Naive B cell (primary cell): ENCODE measurements at regions not wholly inside any gene's neighbourhood (a gene's known extent, or its start where the extent isn't known, plus 50 kb on each side); places are given as distances from the start of the nearest gene placed in this dataset.

Experiments
- ATAC-seq, 2 donors: fragments of 150-1000 bp; cut with Tn5 transposase; 2 replicates each; pipeline ENCODE4 v1.10.0; 2021; ENCODE audit warnings: low read depth in 2 of 2, mild to moderate bottlenecking in 2 of 2, moderate library complexity in 2 of 2
- DNase-seq: peaks from one replicate; pipeline ENCODE4 v3.0.0; 2022
- H3K27ac Mint-ChIP-seq, 6 donors: one replicate each; pipeline ENCODE4 v1.8.0; 2020 to 2022; ENCODE audit warnings: mild to moderate bottlenecking in 6 of 6, mixed read lengths in 6 of 6, moderate library complexity in 5 of 6, inconsistent platforms in 2 of 6
- H3K27me3 Mint-ChIP-seq, 3 donors: one replicate each; pipeline ENCODE4 v1.8.0; 2021 to 2022; ENCODE audit warnings: mixed read lengths in 3 of 3, mild to moderate bottlenecking in 1 of 3
- H3K36me3 Mint-ChIP-seq, 2 donors: one replicate each; pipeline ENCODE4 v1.8.0; 2020 to 2022; ENCODE audit warnings: mixed read lengths in 2 of 2, inconsistent platforms in 1 of 2, mild to moderate bottlenecking in 1 of 2
- H3K4me1 Mint-ChIP-seq, 3 donors: one replicate each; pipeline ENCODE4 v1.8.0; 2020 to 2022; ENCODE audit warnings: mixed read lengths in 3 of 3, inconsistent platforms in 1 of 3, mild to moderate bottlenecking in 1 of 3, moderate library complexity in 1 of 3
- H3K4me3 Mint-ChIP-seq, 8 donors: one replicate each; pipeline ENCODE4 v1.8.0; 2020 to 2022; ENCODE audit warnings: mild to moderate bottlenecking in 8 of 8, mixed read lengths in 8 of 8, moderate library complexity in 8 of 8, inconsistent platforms in 2 of 8
- H3K9me3 Mint-ChIP-seq, 7 donors: one replicate each; pipeline ENCODE4 v1.8.0; 2020 to 2022; ENCODE audit warnings: mixed read lengths in 7 of 7, mild to moderate bottlenecking in 5 of 7, inconsistent platforms in 2 of 7, moderate library complexity in 1 of 7

DNA sequence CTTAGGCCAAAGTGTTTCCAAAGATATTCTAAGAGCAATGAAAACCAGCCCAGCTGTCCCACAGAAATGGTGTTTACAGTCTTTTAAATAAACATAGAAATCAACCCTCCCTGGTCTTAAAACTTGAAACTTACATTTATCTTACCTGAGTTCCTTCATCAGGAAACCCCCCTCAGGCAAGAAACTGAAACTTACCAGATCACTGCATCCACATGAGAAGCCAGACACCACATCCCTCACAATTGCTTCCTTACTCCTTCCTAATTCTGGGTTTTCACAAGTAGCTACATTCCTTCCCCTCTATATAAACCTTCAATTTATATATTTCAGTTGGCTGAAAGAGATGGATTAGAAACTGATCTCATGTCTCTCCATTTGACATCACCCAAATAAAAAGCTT, 563.0 kb upstream of the CHRM3 start:
- Mint-ChIP-seq H3K27ac (no peak overlapping the region), H3K4me1 (no peaks in the 10 kb centered on the region), H3K9me3 (peaks cover 0 to 15% (median 7%) of the 10 kb centered on the region in 7 donors), H3K4me3 (no peak overlapping the region), H3K27me3 (no peaks in the 10 kb centered on the region), H3K36me3 (no peaks in the 10 kb centered on the region)
- no peak for DNase-seq
- ATAC-seq: no peak

DNA sequence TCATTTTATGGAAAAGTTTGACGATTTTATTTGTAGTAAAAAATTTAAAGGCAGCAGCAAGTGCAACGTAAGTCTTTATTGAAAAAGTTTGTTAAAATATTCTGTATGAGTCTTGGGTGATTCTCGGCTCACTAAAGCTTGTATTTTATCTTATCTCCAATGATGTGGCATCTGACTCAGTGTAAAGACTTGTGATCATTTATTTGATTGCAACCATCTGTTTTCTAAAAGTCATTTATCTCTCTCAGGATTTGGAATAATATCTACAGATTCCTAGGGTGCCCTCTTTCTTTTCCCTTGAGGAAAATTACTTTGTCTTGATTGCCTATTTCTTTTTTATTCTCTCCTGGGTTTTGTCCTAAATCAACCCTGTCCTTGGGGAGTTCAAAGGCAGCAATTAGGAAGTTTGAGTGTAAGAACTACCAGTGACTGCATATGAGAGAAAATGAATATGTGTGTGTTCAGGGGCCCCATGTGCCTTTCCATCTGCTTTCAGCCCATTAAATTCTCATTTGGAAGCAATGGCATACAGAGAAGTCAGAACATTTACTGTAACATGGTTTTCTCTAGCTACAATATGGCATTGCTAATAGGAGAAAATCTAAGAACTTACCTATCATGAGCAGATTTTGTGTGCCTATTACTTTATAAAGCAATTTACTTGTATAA, 575.0 kb upstream of the CHRM3 start:
- no peak for ATAC-seq
- H3K9me3 Mint-ChIP-seq: peaks cover 0 to 5% (median 4%) of the 10 kb centered on the region in 7 donors
- no peaks in the 10 kb centered on the region for H3K4me1 Mint-ChIP-seq
- H3K36me3 Mint-ChIP-seq: no peaks in the 10 kb centered on the region
- no peak overlapping the region for H3K4me3 Mint-ChIP-seq
- H3K27me3 Mint-ChIP-seq: no peaks in the 10 kb centered on the region
- no peak for DNase-seq
- no peak overlapping the region for H3K27ac Mint-ChIP-seq

DNA sequence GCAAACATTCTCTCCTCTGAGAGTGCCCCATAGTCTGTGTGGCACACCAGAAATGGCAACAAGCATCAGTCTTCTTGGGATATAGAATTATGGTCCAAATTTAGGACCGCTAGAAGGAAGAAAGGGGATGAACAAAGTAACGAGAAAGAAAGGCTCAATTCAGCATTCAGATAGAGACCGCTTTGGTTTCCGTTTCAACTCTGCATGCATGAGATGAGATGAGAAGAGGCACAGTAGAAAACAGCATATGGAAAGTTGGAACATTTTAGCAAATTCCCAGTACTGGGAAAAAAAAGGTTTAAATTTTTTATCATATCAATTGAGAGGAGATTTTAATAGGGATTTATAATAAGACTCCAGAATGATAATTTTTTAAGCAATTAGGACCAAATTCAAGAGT, 595.5 kb upstream of the CHRM3 start:
- ATAC-seq: no peak
- Mint-ChIP-seq H3K4me1 (no peaks in the 10 kb centered on the region), H3K36me3 (no peaks in the 10 kb centered on the region), H3K27me3 (no peaks in the 10 kb centered on the region), H3K4me3 (no peak overlapping the region), H3K27ac (no peak overlapping the region), H3K9me3 (peaks cover 0 to 17% (median 5%) of the 10 kb centered on the region in 7 donors)
- no peak for DNase-seq

DNA sequence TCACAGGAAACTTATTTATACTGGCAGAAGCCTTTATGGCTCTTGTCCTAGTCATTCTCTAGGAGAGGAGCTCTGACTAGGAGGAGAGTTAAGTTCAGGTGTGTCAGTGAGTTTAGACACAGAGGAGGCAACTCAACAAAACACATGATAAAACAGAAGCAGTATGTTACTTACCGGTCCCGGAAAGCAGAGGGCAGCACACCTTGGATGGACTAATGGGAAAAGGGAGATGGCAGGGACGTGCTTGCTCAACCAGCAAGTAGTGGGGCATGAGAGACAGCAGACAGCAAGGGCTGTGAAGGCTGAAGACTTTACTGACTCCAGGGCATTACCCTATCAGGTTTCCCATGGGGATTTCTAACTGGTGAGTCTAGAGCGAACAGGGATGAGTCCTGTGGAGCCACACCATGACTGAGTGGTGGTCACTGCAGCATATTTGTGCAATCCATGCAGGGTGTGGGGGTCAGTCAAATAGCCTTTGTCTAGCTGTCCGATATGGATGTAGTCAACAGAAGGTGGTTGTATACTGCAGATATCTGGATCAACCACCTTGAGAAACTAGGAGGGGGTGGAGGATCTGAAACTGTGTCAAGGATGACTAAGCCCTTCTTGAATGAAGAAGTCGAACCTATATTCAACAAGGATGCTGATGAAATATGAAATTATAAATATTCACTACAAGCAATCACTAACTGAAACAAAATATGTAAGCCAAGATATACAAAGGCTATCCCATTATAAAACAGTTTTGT, 596.3 kb upstream of the CHRM3 start:
- H3K4me1 Mint-ChIP-seq: no peaks in the 10 kb centered on the region
- H3K9me3 Mint-ChIP-seq: peaks cover 0 to 17% (median 5%) of the 10 kb centered on the region in 7 donors
- ATAC-seq: no peak
- no peaks in the 10 kb centered on the region for H3K27me3 Mint-ChIP-seq
- no peak overlapping the region for H3K27ac Mint-ChIP-seq
- H3K4me3 Mint-ChIP-seq: no peak overlapping the region
- no peaks in the 10 kb centered on the region for H3K36me3 Mint-ChIP-seq
- DNase-seq: no peak

DNA sequence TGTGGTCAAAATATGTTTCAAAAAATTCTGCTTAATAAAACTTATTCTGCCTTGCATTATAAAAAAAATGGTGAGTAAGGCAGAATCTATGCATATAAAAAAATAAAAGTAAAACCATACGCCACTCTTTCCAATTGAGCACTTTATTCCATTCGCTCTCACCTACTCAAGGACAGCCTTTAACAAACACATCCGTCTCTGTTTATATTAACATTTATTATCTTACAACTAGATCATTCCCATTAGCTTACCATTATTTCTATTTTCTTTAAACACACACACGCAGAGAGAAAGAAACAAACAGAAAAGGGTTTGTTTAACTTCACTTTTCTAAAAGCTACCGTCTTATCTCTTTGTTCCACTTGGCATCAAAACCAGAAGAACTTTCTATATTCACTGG, 598.9 kb upstream of the CHRM3 start:
- H3K36me3 Mint-ChIP-seq: no peaks in the 10 kb centered on the region
- ATAC-seq (no peak), DNase-seq (no peak)
- H3K4me1 Mint-ChIP-seq: no peaks in the 10 kb centered on the region
- no peak overlapping the region for H3K27ac Mint-ChIP-seq
- H3K9me3 Mint-ChIP-seq: peaks cover 0 to 16% (median 2%) of the 10 kb centered on the region in 7 donors
- H3K27me3 Mint-ChIP-seq: no peaks in the 10 kb centered on the region
- no peak overlapping the region for H3K4me3 Mint-ChIP-seq

DNA sequence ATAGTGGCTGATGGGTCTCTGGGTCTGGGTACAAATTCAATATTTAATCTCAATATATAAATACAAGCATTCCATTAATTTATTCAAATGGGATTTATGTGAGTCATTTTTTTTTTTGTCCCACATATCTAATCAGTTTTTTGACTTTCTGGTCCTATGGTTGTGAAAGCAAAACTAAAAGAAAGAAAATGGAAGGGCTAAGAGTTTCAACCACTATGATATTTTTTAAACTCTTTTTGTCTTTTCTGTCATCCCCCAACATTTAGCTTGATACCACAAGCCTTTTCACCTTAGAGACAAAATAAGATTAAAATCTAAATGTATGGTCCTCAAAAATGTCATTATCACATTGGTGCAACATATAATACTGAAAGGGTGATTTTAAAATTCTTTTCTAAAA, 602.7 kb upstream of the CHRM3 start:
- ATAC-seq (no peak), DNase-seq (no peak)
- Mint-ChIP-seq H3K9me3 (peaks cover 0 to 14% (median 0%) of the 10 kb centered on the region in 7 donors), H3K4me3 (no peak overlapping the region), H3K36me3 (no peaks in the 10 kb centered on the region), H3K4me1 (no peaks in the 10 kb centered on the region), H3K27me3 (no peaks in the 10 kb centered on the region), H3K27ac (no peak overlapping the region)

DNA sequence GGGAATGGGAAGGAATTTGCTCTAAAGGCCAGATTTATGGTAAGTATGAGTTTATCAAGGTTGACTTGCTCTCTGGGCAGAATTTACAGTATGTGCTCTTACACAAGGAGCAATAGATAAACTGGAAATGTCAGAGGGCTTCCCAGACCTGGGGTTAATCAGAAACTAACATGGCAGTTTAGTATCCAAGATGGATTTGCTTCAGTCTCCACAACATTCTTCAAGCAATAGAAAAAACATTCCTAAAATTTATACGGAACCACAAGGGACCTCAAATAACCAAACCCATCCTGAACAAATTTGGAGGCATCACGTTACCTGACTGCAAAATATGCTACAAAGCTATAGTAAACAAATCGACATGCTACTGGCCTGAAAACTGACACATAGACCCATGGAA, 606.7 kb upstream of the CHRM3 start:
- H3K36me3 Mint-ChIP-seq: no peaks in the 10 kb centered on the region
- no peaks in the 10 kb centered on the region for H3K27me3 Mint-ChIP-seq
- no peak overlapping the region for H3K27ac Mint-ChIP-seq
- DNase-seq (no peak), ATAC-seq (no peak)
- no peak overlapping the region for H3K4me3 Mint-ChIP-seq
- peaks cover 0 to 9% (median 0%) of the 10 kb centered on the region in 7 donors for H3K9me3 Mint-ChIP-seq
- H3K4me1 Mint-ChIP-seq: no peaks in the 10 kb centered on the region

DNA sequence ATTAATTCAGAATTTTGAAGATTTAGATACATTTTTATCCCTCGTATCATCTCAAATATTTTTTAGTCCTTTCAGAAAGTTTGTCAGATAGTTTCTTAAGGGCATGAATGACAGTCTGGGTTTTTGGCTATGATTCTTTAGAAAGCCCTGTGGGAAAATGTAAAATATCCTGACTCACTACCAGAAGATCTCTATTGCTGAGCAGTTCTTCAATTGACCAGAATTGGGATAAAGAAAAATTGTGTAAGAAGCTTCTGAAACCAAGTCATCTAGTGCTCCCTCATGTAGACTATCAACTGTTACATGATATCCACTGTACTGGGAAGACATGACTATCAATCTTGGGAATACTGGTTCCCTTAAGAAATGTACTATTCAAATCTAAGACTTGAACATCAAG, 608.3 kb upstream of the CHRM3 start:
- DNase-seq: no peak
- H3K9me3 Mint-ChIP-seq: peaks cover 0 to 9% (median 0%) of the 10 kb centered on the region in 7 donors
- H3K27ac Mint-ChIP-seq: no peak overlapping the region
- no peaks in the 10 kb centered on the region for H3K27me3 Mint-ChIP-seq
- no peak overlapping the region for H3K4me3 Mint-ChIP-seq
- ATAC-seq: no peak
- H3K36me3 Mint-ChIP-seq: no peaks in the 10 kb centered on the region
- H3K4me1 Mint-ChIP-seq: no peaks in the 10 kb centered on the region

DNA sequence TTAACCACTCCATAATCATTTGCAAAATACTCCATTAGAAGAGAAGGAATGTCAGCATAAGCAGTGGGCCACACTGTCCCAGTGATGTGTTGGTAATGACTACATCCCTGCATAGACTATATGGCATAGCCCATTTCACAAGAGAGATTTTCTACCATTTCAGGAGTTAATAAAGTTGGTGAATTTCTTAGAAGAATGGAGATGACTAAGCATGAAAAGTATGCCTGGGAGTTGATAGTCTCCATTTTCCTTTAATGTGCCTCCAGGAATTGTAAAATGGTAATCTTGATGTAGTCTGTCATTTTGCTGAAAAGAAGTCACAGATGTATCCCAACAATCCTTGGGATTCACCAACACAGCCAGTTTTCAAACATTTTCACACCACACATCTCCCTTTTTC, 608.8 kb upstream of the CHRM3 start:
- H3K9me3 Mint-ChIP-seq: peaks cover 0 to 9% (median 0%) of the 10 kb centered on the region in 7 donors
- no peak overlapping the region for H3K27ac Mint-ChIP-seq
- no peaks in the 10 kb centered on the region for H3K27me3 Mint-ChIP-seq
- DNase-seq (no peak), ATAC-seq (no peak)
- no peak overlapping the region for H3K4me3 Mint-ChIP-seq
- no peaks in the 10 kb centered on the region for H3K4me1 Mint-ChIP-seq
- H3K36me3 Mint-ChIP-seq: no peaks in the 10 kb centered on the region

DNA sequence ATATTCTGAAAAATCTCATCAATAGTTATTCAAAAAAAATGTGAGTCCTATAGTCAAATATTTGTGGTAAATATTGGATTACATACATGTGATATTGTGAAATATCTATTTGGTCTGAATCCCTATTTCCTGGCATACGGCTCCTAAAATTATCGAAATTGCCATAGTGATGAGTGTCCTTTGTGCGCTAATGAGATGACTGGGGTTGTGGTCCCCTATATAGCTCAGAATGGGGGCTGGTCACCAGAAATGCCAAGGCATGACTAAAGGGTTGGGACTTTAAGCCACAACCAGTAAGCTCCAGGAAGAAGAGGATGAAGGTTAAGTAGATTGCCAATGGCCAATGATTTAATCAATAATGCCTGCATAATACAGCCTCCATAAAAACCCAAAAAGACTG, 610.2 kb upstream of the CHRM3 start:
- H3K4me3 Mint-ChIP-seq: no peak overlapping the region
- H3K27me3 Mint-ChIP-seq: no peaks in the 10 kb centered on the region
- peaks cover 0 to 5% (median 0%) of the 10 kb centered on the region in 7 donors for H3K9me3 Mint-ChIP-seq
- no peaks in the 10 kb centered on the region for H3K36me3 Mint-ChIP-seq
- no peak overlapping the region for H3K27ac Mint-ChIP-seq
- ATAC-seq (no peak), DNase-seq (no peak)
- H3K4me1 Mint-ChIP-seq: no peaks in the 10 kb centered on the region

DNA sequence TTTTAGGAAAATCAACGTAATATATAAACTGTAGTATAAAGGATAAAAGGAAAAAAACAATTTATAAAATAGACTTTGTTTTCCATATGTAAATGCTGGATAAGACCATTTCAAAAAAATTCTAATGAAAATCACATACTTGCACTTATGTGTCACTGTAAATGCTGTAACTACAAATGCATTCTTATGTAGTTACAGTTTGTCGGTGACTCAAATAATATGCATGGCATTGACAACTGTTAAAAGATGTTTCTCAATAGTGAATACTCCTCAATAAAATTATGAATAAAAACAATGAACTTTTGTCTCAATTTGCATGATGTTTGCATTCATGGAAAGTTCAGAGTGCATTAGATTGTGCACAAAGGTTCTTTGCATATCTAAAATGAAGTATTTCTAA, 614.0 kb upstream of the CHRM3 start:
- H3K27ac Mint-ChIP-seq: no peak overlapping the region
- ATAC-seq (no peak), DNase-seq (no peak)
- H3K36me3 Mint-ChIP-seq: no peaks in the 10 kb centered on the region
- no peaks in the 10 kb centered on the region for H3K4me1 Mint-ChIP-seq
- no peak overlapping the region for H3K4me3 Mint-ChIP-seq
- peaks cover 0 to 6% (median 0%) of the 10 kb centered on the region in 7 donors for H3K9me3 Mint-ChIP-seq
- H3K27me3 Mint-ChIP-seq: no peaks in the 10 kb centered on the region

DNA sequence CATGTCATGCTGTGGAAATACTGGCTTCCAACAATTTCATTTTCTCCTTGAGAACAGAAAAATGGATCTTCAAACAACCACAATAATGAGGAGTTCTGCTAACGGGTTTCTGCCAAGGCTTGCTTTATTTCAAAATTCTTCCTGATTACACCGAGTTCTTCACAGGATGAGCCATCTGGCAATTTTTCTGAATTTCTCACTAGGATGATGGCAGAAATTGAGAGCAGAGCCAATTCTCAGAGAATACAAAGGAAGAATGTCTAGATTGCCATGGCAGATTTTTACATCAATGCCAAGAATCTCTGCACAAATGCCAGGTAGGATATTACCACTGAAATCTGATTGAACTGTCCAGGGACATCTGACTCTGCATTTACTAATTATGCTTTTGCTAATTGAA, 619.0 kb upstream of the CHRM3 start:
- ATAC-seq: no peak
- Mint-ChIP-seq H3K27me3 (no peaks in the 10 kb centered on the region), H3K36me3 (no peaks in the 10 kb centered on the region), H3K4me1 (no peaks in the 10 kb centered on the region), H3K4me3 (no peak overlapping the region), H3K9me3 (peaks cover 7 to 31% (median 15%) of the 10 kb centered on the region in 7 donors), H3K27ac (no peak overlapping the region)
- no peak for DNase-seq

DNA sequence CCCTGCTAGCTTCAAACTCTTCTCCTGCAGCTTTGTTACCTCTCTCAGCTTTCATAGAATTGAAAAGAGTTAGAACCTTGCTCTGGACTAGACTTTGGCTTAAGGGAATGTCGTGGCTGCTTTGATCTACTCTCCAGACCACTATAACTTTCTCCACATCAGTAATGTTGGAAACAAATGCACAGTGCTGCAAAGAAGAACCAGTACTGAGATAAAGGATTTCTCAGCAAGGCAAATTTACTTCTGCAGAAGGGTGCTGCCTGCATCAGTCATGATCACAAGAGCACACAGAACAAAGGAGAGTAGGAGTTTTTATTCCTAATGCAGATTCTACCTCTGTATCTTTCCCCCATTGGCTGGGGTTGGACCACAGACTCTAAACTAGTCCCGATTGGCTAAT, 621.6 kb upstream of the CHRM3 start:
- Mint-ChIP-seq H3K27ac (no peak overlapping the region), H3K36me3 (no peaks in the 10 kb centered on the region), H3K4me1 (no peaks in the 10 kb centered on the region), H3K27me3 (no peaks in the 10 kb centered on the region), H3K4me3 (no peak overlapping the region), H3K9me3 (peaks cover 7 to 31% (median 15%) of the 10 kb centered on the region in 7 donors)
- ATAC-seq (no peak), DNase-seq (no peak)

DNA sequence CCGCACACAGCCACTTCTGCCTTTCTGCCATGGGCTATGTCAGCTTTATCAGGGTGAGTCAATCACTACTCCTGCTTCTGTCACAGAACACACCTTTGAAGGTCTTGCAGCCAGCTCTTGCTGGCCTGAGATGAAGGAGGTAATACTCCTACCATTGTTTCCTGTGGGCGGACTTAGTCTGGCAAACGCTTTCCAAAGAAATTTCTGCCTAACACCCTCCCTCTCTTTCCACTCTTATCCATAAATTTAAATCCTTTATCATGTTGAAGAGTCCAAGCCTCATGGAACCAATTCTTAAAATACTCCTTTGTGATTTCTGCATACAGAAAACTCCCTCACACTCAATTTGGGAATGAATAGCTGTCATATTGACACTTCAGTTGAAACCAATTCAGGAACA, 633.1 kb upstream of the CHRM3 start:
- Mint-ChIP-seq H3K9me3 (peaks cover 0 to 5% (median 4%) of the 10 kb centered on the region in 7 donors), H3K36me3 (no peaks in the 10 kb centered on the region), H3K27ac (no peak overlapping the region), H3K4me3 (no peak overlapping the region), H3K4me1 (no peaks in the 10 kb centered on the region), H3K27me3 (no peaks in the 10 kb centered on the region)
- DNase-seq (no peak), ATAC-seq (no peak)
